Skeletal muscle satellite cell (primary cell): ENCODE measurements at regions not wholly inside any gene's neighbourhood (a gene's known extent, or its start where the extent isn't known, plus 50 kb on each side); places are given as distances from the start of the nearest gene placed in this dataset.
"Not testable (repeated sequence)": the region's sequence is repeated elsewhere in the genome, so short reads cannot be mapped to it uniquely, and the experiment has no call there.

Source experiments
- H3K27me3 ChIP-seq: 2 replicates; pipeline ENCODE4 v1.7.0; 2013; ENCODE audit warnings: low read length; ENCODE audit not compliant: control insufficient read depth, insufficient read depth
- H3K36me3 ChIP-seq: 2 replicates; pipeline ENCODE4 v1.7.0; 2013; ENCODE audit warnings: mild to moderate bottlenecking, control low read depth, low read length; ENCODE audit not compliant: insufficient read depth
- H3K4me1 ChIP-seq: 2 replicates; pipeline ENCODE4 v1.7.0; 2013; ENCODE audit warnings: low read length; ENCODE audit not compliant: control insufficient read depth, insufficient read depth
- H3K4me2 ChIP-seq: 2 replicates; pipeline ENCODE4 v1.7.0; 2013; ENCODE audit warnings: mild to moderate bottlenecking, low read length
- H3K4me3 ChIP-seq: 2 replicates; pipeline ENCODE4 v1.7.0; 2013; ENCODE audit warnings: low read length
- H3K9ac ChIP-seq: 2 replicates; pipeline ENCODE4 v1.7.0; 2013; ENCODE audit warnings: mild to moderate bottlenecking, low read depth, low read length, moderate library complexity
- H3K9me3 ChIP-seq: replicated peaks from 2 replicates; pipeline ENCODE4 v1.7.0; 2013; ENCODE audit warnings: mild to moderate bottlenecking, control low read depth, low read length

DNA sequence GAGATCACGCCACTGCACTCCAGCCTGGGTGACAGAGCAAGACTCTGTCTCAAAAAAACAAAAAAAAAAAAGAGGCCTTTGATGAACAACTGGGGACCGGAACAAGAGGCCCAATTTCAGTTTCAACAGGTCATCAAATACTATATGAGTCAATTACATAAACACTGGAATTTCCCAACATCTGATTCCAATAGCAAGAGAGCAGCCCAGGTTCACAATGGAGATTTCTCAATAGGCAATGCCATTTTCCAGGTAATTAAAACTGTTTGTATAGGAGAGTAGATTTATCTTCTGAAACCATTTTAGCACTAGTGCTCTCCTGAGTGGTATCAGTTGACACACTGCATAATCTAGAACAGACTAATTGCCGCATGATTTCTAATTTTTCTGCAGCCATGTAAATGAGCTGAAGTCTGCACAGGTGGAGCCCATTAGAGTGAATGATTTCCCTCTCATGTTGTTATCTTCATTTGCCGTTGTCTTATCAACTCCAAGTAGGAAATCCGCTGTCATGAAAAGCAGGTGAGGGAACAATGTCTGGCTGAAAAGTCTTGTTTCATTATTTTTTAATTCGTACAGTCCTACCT lies 264.1 kb upstream of the MEIS1 start:
- Histone ChIP-seq H3K4me1 (no peaks in the 10 kb centered on the region), H3K27me3 (no peaks in the 10 kb centered on the region), H3K9me3 (no peaks in the 10 kb centered on the region), H3K4me3 (no peak overlapping the region), H3K9ac (no peak overlapping the region), H3K4me2 (no peak overlapping the region), H3K36me3 (no peaks in the 10 kb centered on the region)

DNA sequence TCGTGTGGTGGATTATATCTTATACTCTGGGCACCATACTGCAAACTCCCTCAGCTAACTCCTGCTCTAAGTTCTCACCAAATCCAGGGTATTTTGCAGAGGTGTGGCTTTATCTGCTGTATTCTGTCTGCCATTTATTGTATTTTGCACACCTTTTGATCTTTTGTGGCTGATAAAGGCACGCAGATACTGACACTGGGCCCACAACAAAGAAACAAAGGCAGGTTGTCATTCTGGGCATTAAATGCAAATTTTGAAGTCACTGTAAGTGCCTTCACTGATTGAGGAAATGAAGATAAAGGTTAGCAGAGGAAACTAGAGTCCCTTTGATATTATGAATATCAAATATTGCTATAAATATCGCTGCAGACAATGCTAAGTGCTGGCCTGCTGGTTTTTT lies 265.8 kb upstream of the MEIS1 start:
- H3K9me3 ChIP-seq, result no peaks in the 10 kb centered on the region
- H3K4me2 ChIP-seq, result no peak overlapping the region
- no peak overlapping the region for H3K4me3 ChIP-seq
- no peaks in the 10 kb centered on the region for H3K27me3 ChIP-seq
- no peak overlapping the region for H3K9ac ChIP-seq
- no peaks in the 10 kb centered on the region for H3K36me3 ChIP-seq
- H3K4me1 ChIP-seq, result no peaks in the 10 kb centered on the region

DNA sequence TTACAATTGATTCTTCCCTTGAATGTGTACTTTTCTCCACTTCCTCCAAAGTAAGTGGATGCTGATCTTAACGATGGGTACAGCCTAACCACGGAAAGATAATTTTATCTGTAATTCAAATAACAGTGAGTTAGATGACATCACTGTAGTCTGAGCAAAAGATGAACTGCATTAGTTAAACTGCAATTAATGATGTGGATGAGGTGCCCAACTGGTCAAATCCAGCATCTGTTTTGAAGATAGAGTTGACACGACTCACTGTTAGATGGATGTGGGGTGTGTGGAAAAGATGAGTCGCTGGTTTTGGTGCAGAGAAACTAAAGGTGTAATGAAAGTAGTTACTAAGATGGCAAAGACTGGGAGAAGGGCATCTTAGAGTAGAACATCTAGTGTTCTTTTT lies 270.5 kb upstream of the MEIS1 start:
- Histone ChIP-seq H3K4me3 (no peak overlapping the region), H3K27me3 (no peaks in the 10 kb centered on the region), H3K4me2 (no peak overlapping the region), H3K36me3 (no peaks in the 10 kb centered on the region), H3K9me3 (no peaks in the 10 kb centered on the region), H3K4me1 (no peaks in the 10 kb centered on the region), H3K9ac (no peak overlapping the region)

DNA sequence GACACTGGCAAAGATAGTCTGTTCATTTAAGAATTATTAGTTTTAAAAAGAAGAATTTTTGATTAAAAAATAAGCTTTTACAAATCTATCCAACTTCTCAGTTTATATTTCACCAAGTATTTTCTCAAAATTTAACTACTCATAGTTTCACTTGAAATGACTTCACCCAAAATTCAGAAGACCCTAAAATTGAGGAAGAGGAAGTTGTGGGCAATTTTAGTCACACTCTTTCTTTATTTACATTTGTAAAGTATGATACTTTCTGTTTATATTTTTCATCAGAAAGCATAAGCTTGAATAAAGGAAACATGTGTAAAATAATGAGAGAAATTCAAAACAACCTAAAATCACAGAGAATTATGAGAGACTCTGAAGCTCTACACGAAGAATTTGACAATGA lies 278.8 kb upstream of the MEIS1 start:
- H3K4me1 ChIP-seq, result no peaks in the 10 kb centered on the region
- H3K9ac ChIP-seq, result no peak overlapping the region
- no peaks in the 10 kb centered on the region for H3K27me3 ChIP-seq
- no peaks in the 10 kb centered on the region for H3K9me3 ChIP-seq
- no peak overlapping the region for H3K4me2 ChIP-seq
- no peaks in the 10 kb centered on the region for H3K36me3 ChIP-seq
- H3K4me3 ChIP-seq, result no peak overlapping the region

DNA sequence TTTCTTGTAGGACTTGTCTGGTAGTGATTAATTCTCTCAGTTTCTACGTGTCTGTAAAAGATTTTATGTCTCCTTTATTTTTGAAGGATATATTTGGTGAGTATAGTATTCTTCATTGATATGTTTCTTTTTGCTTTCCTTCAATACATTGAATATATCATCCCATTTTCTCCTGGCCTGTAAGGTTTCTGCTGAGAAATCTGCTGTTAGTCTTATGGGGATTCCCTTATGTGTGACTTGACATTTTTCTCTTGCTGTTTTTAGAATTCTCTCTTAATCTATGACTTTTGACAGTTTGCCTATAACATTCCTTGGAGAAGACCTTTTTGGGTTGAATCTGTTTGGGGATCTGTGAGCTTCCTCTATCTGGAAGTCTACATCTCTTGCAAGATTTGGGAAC lies 281.0 kb upstream of the MEIS1 start:
- Histone ChIP-seq H3K4me2 (no peak overlapping the region), H3K4me1 (no peaks in the 10 kb centered on the region), H3K9me3 (no peaks in the 10 kb centered on the region), H3K27me3 (no peaks in the 10 kb centered on the region), H3K4me3 (no peak overlapping the region), H3K9ac (no peak overlapping the region), H3K36me3 (no peaks in the 10 kb centered on the region)

DNA sequence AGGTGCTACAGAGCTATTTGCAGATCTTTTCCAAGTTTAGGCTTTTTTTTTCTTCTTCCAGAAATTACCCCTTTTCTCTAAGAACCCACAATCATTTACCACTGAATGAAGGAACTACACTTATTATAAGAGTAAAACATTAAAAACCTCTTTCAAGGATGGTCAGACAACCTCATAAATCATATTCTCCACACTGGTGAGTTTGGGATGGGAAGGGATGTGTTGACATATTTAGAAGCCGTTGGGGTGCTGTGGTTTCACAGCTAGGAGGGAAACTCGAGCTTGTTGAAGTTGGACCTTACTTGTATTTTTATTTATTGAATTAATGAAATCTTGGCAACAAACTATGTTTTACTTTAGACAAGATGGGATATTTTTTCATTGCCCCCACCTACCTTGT lies 289.4 kb upstream of the MEIS1 start:
- Histone ChIP-seq H3K4me3 (no peak overlapping the region), H3K27me3 (no peaks in the 10 kb centered on the region), H3K9me3 (no peaks in the 10 kb centered on the region), H3K9ac (no peak overlapping the region), H3K36me3 (no peaks in the 10 kb centered on the region), H3K4me2 (no peak overlapping the region), H3K4me1 (no peaks in the 10 kb centered on the region)

DNA sequence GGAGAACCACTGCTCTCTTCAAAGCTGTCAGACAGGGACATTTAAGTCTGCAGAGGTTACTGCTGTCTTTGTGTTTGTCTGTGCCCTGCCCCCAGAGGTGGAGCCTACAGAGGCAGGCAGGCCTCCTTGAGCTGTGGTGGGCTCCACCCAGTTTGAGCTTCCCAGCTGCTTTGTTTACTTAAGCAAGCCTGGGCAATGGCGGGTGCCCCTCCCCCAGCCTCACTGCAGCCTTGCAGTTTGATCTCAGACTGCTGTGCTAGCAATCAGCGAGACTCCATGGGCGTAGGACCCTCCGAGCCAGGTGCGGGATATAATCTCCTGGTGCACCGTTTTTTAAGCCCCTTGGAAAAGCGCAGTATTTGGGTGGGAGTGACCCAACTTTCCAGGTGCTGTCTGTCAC lies 290.6 kb upstream of the MEIS1 start:
- H3K4me3 ChIP-seq, H3K9ac ChIP-seq, H3K27me3 ChIP-seq, H3K36me3 ChIP-seq, H3K4me1 ChIP-seq, H3K4me2 ChIP-seq, H3K9me3 ChIP-seq: not testable (repeated sequence)

DNA sequence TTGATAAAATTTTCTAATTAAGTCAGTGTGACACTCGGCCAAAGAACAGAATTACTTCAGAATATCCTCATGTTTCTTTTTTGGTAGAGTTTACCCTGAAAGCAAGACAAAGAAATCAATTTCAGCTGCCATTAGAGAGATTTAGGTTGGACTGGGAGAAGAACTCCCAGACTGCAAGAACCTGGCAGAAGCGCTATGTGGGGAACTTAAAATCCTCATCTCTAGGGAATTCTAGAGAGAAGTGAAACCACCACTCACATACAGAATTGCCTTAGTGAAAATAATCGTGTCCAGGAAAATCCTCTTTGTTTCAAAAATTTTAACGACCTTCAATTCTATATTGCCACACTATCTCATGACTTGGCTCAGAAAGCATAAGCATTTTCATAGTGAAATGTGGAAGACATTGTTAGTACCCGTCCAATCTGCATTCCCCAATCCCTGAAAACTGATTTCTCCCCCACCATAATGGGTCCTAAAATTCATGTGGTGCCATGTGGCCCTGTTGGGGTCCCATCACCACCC lies 297.3 kb upstream of the MEIS1 start:
- Histone ChIP-seq H3K9me3 (no peaks in the 10 kb centered on the region), H3K27me3 (no peaks in the 10 kb centered on the region), H3K36me3 (no peaks in the 10 kb centered on the region), H3K9ac (no peak overlapping the region), H3K4me1 (no peaks in the 10 kb centered on the region), H3K4me2 (no peak overlapping the region), H3K4me3 (no peak overlapping the region)

DNA sequence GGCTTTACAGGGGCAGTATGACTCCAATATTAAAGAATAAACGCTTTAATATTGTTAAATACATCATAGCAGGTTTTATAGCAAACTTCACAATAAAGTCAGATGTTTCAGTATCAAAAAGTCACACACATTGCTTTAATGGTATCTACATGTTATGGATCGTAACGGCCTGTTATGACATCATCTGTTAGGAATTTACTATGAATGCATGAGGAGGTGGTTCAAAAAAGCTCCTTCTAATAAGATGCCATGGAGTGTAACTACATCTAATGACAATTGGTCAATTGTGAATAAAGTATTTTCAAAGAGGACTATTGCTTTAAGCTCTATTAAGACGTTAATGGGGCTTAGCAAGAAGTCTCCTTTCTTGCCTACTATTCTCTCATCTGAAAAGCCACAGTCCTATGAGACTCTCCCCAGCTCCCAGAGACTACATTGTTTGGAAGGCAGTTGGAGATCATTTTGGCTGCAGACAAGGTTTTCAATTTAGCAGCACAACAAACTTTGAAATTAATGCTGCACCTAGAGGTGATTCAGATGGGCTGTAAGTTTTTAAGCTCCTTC lies 300.7 kb upstream of the MEIS1 start:
- Histone ChIP-seq H3K4me2 (no peak overlapping the region), H3K36me3 (no peaks in the 10 kb centered on the region), H3K4me3 (no peak overlapping the region), H3K27me3 (no peaks in the 10 kb centered on the region), H3K9ac (no peak overlapping the region), H3K9me3 (no peaks in the 10 kb centered on the region), H3K4me1 (no peaks in the 10 kb centered on the region)

DNA sequence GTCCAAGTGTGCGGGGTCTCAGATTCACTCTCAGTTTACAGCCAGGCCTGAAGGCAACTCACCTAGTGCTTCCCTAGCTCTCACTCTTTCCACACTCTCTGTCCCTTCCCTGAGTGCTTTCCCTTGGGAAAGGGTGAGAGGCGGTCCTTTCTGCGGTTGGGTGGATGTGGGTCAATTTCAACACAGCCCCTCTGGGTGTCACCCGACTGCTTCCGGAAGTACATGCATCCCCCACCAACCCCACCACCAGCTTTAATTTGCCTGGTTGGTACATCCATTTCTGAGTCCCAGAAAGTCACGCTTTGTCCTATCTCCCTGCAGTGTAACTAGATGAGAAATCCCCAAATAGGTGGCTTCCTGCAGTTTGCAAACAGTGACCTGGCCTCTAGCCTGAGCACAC lies 307.3 kb upstream of the MEIS1 start:
- Histone ChIP-seq H3K9ac (no peak overlapping the region), H3K4me2 (no peak overlapping the region), H3K4me1 (no peaks in the 10 kb centered on the region), H3K4me3 (no peak overlapping the region), H3K9me3 (no peaks in the 10 kb centered on the region), H3K27me3 (no peaks in the 10 kb centered on the region), H3K36me3 (no peaks in the 10 kb centered on the region)

DNA sequence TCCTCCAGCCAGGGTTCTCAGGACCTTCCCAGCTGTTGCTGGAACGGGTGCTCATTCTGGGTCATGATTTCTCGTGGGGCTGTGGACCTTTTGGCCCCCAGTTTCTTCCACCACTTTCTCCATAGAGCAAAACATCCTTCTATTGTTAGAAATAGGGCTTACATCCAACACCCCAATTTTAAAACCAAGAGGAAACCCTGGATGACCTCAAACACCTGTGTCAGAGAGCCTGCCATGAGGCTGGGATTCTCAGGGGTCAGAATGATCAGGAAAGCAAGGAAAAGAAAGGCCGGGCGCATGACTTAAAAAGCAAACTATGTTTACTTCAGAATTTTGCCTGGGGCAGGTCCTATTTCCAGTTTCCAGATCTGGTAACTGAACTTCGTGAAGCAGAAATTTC lies 307.9 kb upstream of the MEIS1 start:
- Histone ChIP-seq H3K9ac (no peak overlapping the region), H3K9me3 (no peaks in the 10 kb centered on the region), H3K4me3 (no peak overlapping the region), H3K4me1 (no peaks in the 10 kb centered on the region), H3K36me3 (no peaks in the 10 kb centered on the region), H3K4me2 (no peak overlapping the region), H3K27me3 (no peaks in the 10 kb centered on the region)

DNA sequence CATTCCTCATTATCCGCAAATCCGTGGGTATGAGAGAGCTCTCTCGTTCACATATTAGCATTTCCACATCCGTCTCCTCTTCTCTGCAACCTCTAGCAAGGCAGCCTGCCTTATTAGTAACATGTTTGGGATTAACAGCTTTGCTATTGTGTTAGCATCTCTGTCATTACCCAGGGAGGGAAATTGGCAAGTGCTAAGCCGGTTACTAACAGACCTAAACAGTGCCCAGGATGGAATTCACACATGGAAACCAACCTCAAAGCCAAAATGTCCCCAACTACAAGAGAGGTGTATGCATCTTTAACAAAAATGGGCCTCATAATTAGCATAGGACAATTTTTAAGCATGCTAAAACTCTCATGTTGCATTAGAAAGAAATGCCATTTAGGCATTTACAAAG lies 309.0 kb upstream of the MEIS1 start:
- H3K27me3 ChIP-seq, result no peaks in the 10 kb centered on the region
- no peak overlapping the region for H3K4me2 ChIP-seq
- H3K4me1 ChIP-seq, result no peaks in the 10 kb centered on the region
- no peaks in the 10 kb centered on the region for H3K9me3 ChIP-seq
- no peak overlapping the region for H3K9ac ChIP-seq
- H3K4me3 ChIP-seq, result no peak overlapping the region
- no peaks in the 10 kb centered on the region for H3K36me3 ChIP-seq
